H4 (cell line): ENCODE measurements at regions not wholly inside any gene's neighbourhood (a gene's known extent, or its start where the extent isn't known, plus 50 kb on each side); places are given as distances from the start of the nearest gene placed in this dataset.

Source experiments
- DNase-seq: peaks from one replicate; pipeline ENCODE4 v3.0.0-alpha.2; 2015; ENCODE audit warnings: low spot score

- peak; percentile 21 for DNase-seq
Measured at GRCh38 chr1:68959461-68960030, 462.7 kb upstream of the DEPDC1 start.

DNA sequence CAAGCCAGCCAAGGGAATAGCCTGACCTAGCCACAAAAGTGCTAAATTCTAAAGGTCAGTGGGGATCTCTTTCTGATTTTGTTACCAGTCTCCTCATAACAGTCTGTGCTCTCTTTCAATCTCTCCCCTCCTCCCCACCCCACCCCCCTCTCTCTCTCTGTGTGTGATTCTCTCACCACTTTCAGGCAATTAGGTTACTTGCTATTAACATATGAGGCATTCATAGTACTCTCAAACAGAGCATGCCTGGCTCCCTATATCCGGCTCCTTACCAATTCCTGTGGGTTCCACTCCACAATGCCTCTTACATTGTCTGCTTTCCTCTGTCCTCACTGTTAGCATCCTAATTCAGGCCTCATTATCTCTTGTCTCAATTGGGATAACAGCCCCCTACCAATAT is 464.3 kb upstream of the DEPDC1 start:
- DNase-seq: no peak

DNA sequence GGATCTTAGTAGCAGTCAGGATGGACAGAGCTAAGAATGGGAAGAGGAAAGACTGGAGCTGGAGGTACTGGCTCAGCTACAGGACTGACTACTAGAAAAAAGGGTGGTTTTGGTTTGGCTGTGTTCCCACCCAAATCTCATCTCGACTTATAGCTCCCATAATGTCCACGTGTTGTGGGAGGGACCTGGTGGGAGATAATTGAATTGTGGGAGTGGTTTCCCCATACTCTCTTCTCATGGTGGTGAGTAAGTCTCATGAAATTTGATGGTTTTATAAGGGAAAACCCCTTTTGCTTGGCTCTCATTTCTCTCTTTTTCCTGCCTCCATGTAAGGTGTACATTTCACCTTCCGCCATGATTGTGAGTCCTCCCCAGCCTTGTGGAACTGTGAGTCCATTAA is 466.5 kb upstream of the DEPDC1 start:
- peak; percentile 40 for DNase-seq

- DNase-seq: peak; percentile 36
Measured at GRCh38 chr1:68969441-68969840, 472.6 kb upstream of the DEPDC1 start.

DNA sequence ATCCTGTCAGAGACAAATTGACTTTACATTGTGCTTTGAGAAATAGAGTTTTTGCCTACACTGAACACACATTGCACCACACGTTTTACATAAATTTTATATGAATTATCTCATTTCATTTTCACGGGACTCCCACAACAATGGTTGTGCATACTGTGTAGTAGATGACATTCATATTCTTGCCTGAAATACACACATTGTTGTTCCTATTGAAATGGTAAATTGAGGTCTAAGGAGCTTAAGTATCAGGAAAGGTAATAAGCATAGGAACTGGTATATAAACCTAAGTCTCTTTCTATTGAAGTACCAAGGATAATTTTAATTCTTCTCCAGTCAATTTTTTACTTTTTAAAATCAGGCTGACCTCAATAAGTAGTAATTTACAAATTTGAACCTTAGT is 473.7 kb upstream of the DEPDC1 start:
- no peak for DNase-seq

- peak; percentile 61 for DNase-seq
Measured at GRCh38 chr1:68973459-68974244, 476.8 kb upstream of the DEPDC1 start.

GRCh38 chr1:68974447-68974846 is 477.6 kb upstream of the DEPDC1 start:
- no peak for DNase-seq

DNA sequence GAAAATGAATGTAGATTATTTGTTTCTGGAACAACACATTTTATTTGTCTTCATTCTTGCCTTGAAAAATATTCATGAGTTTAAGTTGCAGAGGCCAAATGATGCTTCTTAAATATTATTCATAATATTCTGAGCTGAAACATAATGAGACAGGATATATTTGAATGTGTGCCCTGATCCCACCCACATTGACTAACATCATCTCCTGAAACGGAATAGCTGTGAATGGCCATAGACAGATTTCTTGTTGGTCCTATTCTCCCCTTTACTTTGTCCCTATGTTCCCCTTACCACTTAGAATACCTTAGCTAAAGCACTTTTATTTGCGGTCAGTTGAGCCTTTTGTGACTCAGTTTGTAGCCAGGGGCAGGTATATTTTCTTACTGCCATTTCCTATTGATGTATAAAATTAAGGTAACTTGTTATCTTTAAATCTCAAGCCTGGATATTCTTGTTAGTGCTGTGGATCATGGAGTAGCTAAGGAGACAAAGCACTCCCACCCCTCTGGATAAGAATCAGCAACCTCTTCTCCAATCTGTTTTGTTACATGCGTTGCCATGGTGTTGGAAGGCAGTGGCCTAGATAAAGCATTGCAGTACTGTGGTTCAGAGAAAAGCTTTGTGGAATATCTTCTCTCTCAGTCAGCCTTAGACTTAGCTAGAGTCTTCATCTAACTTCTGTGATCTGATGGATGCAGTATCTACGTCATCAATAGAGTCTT is 478.5 kb upstream of the DEPDC1 start:
- no peak for DNase-seq

GRCh38 chr1:68976916-68977610 is 480.2 kb upstream of the DEPDC1 start:
- DNase-seq: no peak

DNA sequence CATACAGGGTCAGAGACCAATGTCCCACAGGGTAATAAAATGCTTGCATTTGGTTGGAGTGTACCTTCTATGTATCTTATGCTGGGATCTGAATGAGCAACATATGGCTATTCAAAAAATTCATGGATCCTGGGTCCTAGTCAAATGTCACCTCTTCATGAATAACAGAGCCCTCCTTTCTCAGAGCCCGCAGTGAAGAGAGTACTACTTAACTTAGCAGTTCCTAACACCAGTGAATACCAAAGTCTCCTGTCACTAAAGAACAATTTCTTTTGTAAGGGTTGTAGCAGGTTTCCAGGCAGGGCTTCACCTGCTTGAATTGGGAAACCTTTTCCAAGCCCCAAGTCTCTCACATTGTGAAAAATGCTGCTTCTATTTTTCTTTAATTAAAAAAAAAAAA is 483.0 kb upstream of the DEPDC1 start:
- no peak for DNase-seq

- DNase-seq: no peak
Measured at GRCh38 chr1:68984289-68984688, 487.4 kb upstream of the DEPDC1 start.

- DNase-seq: no peak
Measured at GRCh38 chr1:68994096-68994495, 497.2 kb upstream of the DEPDC1 start.

- no peak for DNase-seq
Measured at GRCh38 chr1:69016468-69016867, 519.6 kb upstream of the DEPDC1 start.

DNA sequence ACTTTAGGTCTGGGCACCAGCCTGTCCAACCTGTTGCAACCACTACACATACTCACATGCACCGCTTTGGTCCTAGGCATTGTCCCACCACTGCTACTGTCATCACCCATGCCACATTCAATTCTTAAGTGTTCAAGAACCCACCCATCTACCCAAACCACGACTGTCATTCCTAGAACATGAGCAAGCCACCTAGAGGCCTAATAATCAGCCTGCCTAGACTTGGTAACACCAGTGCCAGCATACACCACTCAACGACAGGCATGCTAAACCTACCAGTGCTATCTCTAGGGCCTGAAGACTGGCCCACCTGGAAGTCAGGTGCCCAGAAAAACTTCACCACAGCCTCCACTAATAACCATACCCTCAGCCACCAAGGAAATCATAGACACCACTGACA is 532.8 kb upstream of the DEPDC1 start:
- DNase-seq: no peak

GRCh38 chr1:69038379-69038778 is 529.3 kb upstream of the LRRC7 start:
- no peak for DNase-seq

- no peak for DNase-seq
Measured at GRCh38 chr1:69045572-69045971, 522.1 kb upstream of the LRRC7 start.

DNA sequence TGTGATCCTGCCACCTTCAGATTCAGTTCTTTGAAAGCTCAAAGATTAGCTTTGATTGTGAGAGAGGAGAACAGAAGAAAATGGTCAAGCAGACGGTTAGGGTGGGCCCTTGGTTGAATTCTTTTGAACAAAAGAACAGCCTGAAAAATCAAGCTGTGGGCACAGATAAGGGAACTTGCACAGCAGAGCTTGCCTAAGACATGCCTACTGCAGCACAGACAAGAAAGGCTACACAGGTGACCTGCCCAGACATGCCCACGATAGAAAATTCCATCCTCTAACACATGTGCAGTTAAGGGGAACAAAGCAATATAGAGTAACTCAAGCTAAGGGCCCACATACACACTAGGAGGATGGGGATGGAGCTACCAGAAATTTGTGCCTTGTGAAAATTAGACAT is 512.5 kb upstream of the LRRC7 start:
- DNase-seq: no peak

DNA sequence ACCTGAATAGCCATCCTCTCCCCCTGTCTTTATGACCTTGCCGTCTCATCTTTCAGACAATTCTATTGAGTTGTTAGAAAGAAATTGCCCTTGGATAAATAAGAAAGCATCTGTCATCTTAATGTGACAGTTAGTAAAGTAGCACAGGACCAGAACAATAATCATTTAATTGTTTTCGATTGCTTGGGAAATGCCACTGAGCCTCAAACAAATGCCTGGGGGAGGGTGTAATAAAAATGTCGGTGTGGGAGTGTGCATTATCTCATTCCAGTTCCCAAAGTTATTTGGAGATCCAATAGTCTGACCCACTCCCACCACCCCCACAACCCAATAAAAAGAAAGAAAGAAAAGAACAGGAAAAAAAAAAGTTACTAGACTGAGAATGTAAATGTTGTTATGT is 509.3 kb upstream of the LRRC7 start:
- no peak for DNase-seq

DNA sequence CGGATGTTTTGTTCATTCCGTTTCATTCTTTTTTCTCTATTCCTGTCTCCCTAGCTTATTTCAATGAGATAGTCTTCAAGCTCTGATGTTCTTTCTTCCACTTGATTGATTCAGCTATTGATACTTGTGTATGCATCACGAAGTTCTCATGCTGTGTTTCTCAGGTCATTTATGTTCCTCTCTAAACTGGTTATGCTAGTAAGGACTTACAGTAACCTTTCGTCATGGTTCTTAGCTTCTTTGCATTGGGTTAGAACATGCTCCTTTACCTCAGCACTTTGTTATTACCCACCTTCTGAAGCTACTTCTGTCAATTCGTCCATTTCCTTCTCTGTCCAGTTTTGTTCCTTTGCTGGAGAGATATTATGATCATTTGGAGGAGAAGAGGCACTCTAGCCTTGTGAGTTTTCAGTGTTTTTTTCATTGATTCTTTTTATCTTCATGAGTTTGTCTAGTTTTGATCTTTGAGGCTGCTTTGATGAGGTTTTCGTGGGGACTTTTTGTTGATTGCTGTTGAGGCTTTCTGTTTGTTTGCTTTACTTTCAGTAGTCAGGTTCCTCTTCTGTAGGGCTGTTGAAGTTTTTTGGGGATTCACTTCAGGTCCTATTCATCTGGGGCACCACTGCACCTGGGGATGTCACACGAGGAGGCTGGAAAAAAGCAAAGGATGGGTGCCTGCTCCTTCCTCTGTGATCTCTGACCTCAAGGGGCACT is 496.9 kb upstream of the LRRC7 start:
- no peak for DNase-seq

- no peak for DNase-seq
Measured at GRCh38 chr1:69073176-69073575, 494.5 kb upstream of the LRRC7 start.

GRCh38 chr1:69076631-69077030 is 491.1 kb upstream of the LRRC7 start:
- DNase-seq: no peak

- DNase-seq: no peak
Measured at GRCh38 chr1:69077198-69077597, 490.5 kb upstream of the LRRC7 start.
